Common myeloid progenitor, CD34-positive (primary cell): ENCODE measurements at regions not wholly inside any gene's neighbourhood (a gene's known extent, or its start where the extent isn't known, plus 50 kb on each side); places are given as distances from the start of the nearest gene placed in this dataset.
A peak's percentile ranks its signal among the peaks of the same experiment; 100 is the strongest.

Experiments
- CTCF ChIA-PET: fragments of 350-600 bp; sonication (Branson Sonifier 250); formaldehyde crosslinking; loops from one replicate; lab custom pipeline; 2021; ENCODE audit warnings: antibody characterized with exemption; lab: Charles Lee
- POLR2A ChIA-PET: fragments of 350-600 bp; sonication (Branson Sonifier 250); formaldehyde crosslinking; loops from one replicate; lab custom pipeline; 2021; ENCODE audit warnings: antibody characterized with exemption; lab: Charles Lee
- DNase-seq, 3 donors: peaks; one replicate each; pipeline versions ENCODE4 v3.0.0 to v3.0.0-alpha.2; 2013
- H3K27ac ChIP-seq, 2 experiments: 1 replicate in 1 of 2; 2 replicates in 1 of 2; pipeline ENCODE4 v1.7.0; 2013; ENCODE audit warnings: inconsistent platforms in 2 of 2, low read length in 2 of 2, mild to moderate bottlenecking in 2 of 2, low read depth in 1 of 2, moderate library complexity in 1 of 2; ENCODE audit not compliant: severe bottlenecking in 2 of 2, insufficient read depth in 1 of 2, poor library complexity in 1 of 2
- H3K27me3 ChIP-seq, 5 experiments: replicated peaks in 2 of 5; 1 replicate in 3 of 5; 2 replicates in 2 of 5; pipeline versions ENCODE4 v1.6.1 to v1.7.0; 2013; ENCODE audit warnings: low read length in 4 of 5, mild to moderate bottlenecking in 2 of 5, moderate library complexity in 2 of 5, inconsistent platforms in 1 of 5; ENCODE audit not compliant: insufficient read depth in 5 of 5, control insufficient read depth in 4 of 5
- H3K36me3 ChIP-seq, 4 experiments: 1 replicate in 2 of 4; 2 replicates in 2 of 4; pipeline versions ENCODE4 v1.6.1 to v1.7.0; 2013; ENCODE audit warnings: low read length in 3 of 4, control low read depth in 1 of 4, mild to moderate bottlenecking in 1 of 4; ENCODE audit not compliant: control insufficient read depth in 4 of 4, insufficient read depth in 4 of 4
- H3K4me1 ChIP-seq, 4 experiments: 1 replicate in 3 of 4; 2 replicates in 1 of 4; pipeline versions ENCODE4 v1.6.1 to v1.7.1; 2013; ENCODE audit warnings: low read length in 3 of 4, mild to moderate bottlenecking in 3 of 4, control low read depth in 1 of 4, inconsistent platforms in 1 of 4, moderate library complexity in 1 of 4; ENCODE audit not compliant: control insufficient read depth in 4 of 4, insufficient read depth in 4 of 4; ENCODE audit errors: control extremely low read depth in 1 of 4
- H3K4me3 ChIP-seq, 7 experiments: 1 replicate in 4 of 7; 2 replicates in 3 of 7; pipeline versions ENCODE4 v1.5.1 to v1.7.0; 2013; ENCODE audit warnings: mild to moderate bottlenecking in 7 of 7, low read length in 6 of 7, moderate library complexity in 6 of 7, inconsistent platforms in 2 of 7, low read depth in 2 of 7, control low read depth in 1 of 7; ENCODE audit not compliant: insufficient read depth in 4 of 7, control insufficient read depth in 1 of 7; ENCODE audit errors: extremely low read depth in 1 of 7
- H3K9me3 ChIP-seq, 5 experiments: 1 replicate in 4 of 5; 2 replicates in 1 of 5; pipeline versions ENCODE4 v1.6.1 to v1.7.1; 2013; ENCODE audit warnings: low read length in 4 of 5, mild to moderate bottlenecking in 2 of 5, inconsistent platforms in 1 of 5, low read depth in 1 of 5, moderate library complexity in 1 of 5; ENCODE audit not compliant: control insufficient read depth in 4 of 5, insufficient read depth in 2 of 5; ENCODE audit errors: control extremely low read depth in 1 of 5
- WGBS: methylation state at CpG from one replicate; pipeline ENCODE4 v1.1.5; 2013; ENCODE audit not compliant: insufficient coverage; 5-methylcytosine and 5-hydroxymethylcytosine counted together

DNA sequence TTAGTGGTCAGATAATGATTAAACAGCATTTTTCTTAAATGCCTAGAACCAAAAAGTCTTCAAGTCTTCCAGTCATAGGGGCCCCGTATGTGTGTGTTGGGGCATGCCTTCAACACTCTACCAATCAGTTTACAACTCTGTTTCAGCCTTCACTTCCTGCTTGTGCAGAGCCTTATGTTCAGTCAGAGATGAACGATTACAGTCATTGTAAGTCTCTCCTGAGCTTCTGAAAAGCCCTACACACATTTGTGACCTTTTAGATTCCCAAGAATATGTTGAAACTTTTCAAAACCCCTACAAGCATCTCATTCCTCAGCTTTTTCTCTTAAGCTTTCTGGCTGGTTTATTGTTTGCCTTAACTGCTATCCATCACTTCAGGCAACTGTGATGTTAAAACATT is 591.2 kb downstream of the ZNF674 start:
- CTCF ChIA-PET = no interaction called here
- Histone ChIP-seq H3K4me1 (no peaks in the 10 kb centered on the region), H3K36me3 (no peaks in the 10 kb centered on the region), H3K4me3 (no peak overlapping the region), H3K9me3 (no peaks in the 10 kb centered on the region), H3K27me3 (no peaks in the 10 kb centered on the region), H3K27ac (no peak overlapping the region)
- POLR2A ChIA-PET = no interaction called here
- DNase-seq = no peak
- 79% methylated on average over 2 of the region's 2 CpGs for WGBS

DNA sequence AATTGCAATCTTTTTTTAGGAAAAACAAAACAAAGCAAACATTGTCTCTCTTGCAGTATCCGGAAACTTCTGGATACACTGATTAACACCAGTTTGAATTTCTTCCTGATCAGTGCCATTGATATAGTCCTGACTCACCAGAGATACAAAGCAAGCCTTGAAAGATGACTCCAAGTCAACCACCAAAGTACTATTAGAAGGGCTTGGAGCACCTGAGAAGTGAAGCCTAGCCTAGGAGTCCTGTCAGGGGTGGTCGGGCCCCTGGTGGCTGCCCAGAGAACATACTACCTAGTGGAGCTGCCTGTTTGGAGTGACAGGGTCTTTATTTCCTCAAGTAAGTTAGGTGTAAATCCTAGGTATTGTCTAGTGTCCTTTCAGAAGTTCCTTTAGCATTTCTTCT is 593.2 kb downstream of the ZNF674 start:
- DNase-seq = no peak
- Histone ChIP-seq H3K27ac (no peak overlapping the region), H3K4me1 (no peaks in the 10 kb centered on the region), H3K27me3 (no peaks in the 10 kb centered on the region), H3K4me3 (no peak overlapping the region), H3K9me3 (no peaks in the 10 kb centered on the region), H3K36me3 (no peaks in the 10 kb centered on the region)
- ChIA-PET CTCF (no interaction called here), POLR2A (no interaction called here)
- 79% methylated on average over 2 of the region's 2 CpGs for WGBS

DNA sequence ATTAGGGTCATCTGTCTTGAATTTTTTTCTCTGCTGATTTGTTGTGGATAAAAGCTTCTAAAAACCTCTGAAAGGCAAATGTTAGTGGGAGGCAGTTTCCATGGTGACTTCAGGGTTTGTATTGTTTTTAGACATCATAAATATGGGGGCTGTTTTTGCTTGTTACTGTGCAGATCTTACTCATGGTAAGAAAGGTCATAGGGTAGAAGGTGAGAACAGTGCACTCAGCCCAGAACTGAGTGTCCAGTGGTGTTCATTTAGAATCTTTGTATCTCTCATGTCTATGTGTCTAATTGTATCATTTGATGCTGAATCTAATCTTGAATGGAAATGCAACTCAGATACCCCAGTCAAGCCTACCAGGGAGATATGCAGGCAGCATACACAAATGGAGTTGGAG is 609.8 kb downstream of the ZNF674 start:
- no peak for DNase-seq
- CTCF ChIA-PET = no interaction called here
- POLR2A ChIA-PET = no interaction called here
- no peak overlapping the region for H3K27ac ChIP-seq
- peaks cover 0 to 3% (median 0%) of the 10 kb centered on the region in 5 experiments for H3K27me3 ChIP-seq
- no peaks in the 10 kb centered on the region for H3K36me3 ChIP-seq
- peaks cover 0 to 2% (median 0%) of the 10 kb centered on the region in 5 experiments for H3K9me3 ChIP-seq
- no peaks in the 10 kb centered on the region for H3K4me1 ChIP-seq
- H3K4me3 ChIP-seq = no peak overlapping the region

DNA sequence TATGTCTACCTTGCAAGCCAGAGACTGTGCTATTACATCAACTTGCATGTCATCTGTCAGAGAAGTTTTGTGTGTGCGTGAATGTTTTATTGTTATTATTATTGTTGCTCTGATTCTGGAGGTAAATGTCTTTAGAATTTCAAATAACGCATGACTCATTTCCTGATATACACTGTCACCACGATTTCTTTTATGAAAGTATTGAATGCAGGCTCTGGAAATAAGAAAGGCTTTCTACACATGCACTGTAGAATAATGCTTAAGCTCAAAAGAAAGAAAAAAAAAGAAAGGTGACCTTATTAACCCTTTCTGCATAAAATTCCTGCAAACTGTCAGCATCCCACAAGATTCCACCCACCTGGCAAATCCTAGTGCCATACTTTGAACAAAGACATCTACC is 632.9 kb downstream of the ZNF674 start:
- no peaks in the 10 kb centered on the region for H3K4me1 ChIP-seq
- POLR2A ChIA-PET = no interaction called here
- no peak overlapping the region for H3K27ac ChIP-seq
- CTCF ChIA-PET = interaction anchor here (1.0 kb wide), 1 partner anchor 8 kb away, joined by 3 read pairs; no protein-coding TSS in a partner anchor
- no peak for DNase-seq
- peaks cover 0 to 2% (median 0%) of the 10 kb centered on the region in 5 experiments for H3K27me3 ChIP-seq
- no peaks in the 10 kb centered on the region for H3K36me3 ChIP-seq
- H3K4me3 ChIP-seq = no peak overlapping the region
- no CpG with 5 or more reads among the region's 3 CpGs for WGBS
- no peaks in the 10 kb centered on the region for H3K9me3 ChIP-seq

DNA sequence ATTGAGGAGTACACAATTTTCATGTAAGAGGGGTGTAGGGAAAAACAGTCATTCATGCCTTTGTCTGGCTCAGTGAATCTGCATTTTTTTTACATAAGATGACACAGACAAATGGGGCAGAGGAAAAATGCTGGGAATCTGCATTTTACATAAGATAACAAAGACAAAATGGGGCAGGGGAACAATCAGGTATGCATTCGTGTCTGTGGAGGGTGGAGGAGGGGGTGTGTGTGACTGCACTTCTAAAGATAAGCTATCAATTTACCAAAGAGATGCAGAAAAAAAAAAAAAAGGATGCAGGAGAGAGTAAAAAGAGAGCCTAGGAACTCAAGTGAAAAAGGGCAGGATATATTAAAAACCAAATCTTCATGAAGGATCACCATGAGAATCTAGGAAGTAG is 637.4 kb downstream of the ZNF674 start:
- H3K36me3 ChIP-seq = no peaks in the 10 kb centered on the region
- 0% methylated on average over 1 of the region's 1 CpG for WGBS
- no peak overlapping the region for H3K4me3 ChIP-seq
- peaks cover 5 to 25% (median 14%) of the 10 kb centered on the region in 4 experiments for H3K4me1 ChIP-seq
- no peaks in the 10 kb centered on the region for H3K9me3 ChIP-seq
- no peak overlapping the region for H3K27ac ChIP-seq
- H3K27me3 ChIP-seq = peaks cover 0 to 2% (median 0%) of the 10 kb centered on the region in 5 experiments
- no peak for DNase-seq
- ChIA-PET CTCF (no interaction called here), POLR2A (no interaction called here)

DNA sequence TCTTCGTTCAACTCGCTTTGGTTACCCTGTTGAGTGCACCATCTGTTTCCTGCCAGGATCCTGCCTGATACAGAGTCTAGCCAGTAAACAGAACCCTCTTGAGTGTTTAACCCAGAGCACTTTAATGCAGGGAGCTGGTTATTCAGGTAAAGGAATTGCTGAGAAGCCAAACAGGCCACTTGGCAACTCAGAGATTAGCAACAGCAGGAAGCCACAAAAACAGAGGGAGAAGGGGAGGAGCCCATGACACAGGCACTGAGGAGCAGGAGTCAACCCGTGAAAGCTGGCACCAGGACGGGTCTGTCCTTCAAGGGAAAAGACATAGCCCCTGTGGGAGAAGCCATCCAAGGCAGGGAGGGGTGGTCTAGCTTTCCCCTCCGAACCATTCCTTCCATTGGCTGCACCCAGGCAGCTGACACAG is 641.4 kb downstream of the ZNF674 start:
- WGBS = 10% methylated on average over 5 of the region's 5 CpGs
- ChIA-PET CTCF (interaction anchor here (0.7 to 1.3 kb wide), 2 partner anchors 9 to 62 kb away, joined by 3 read pairs; no protein-coding TSS in a partner anchor), POLR2A (interaction anchor here (0.5 to 0.6 kb wide), 2 partner anchors 46 to 423 kb away, joined by 3 to 4 read pairs; no protein-coding TSS in a partner anchor)
- no peaks in the 10 kb centered on the region for H3K9me3 ChIP-seq
- H3K27ac ChIP-seq = peak overlapping the region in 1 of 2 experiments; percentile 62
- H3K4me3 ChIP-seq = peak overlapping the region in 3 of 7 experiments; percentile 3 to 43 (median 4)
- no peaks in the 10 kb centered on the region for H3K36me3 ChIP-seq
- peak; percentile 71 to 95 (median 89) for DNase-seq
- no peaks in the 10 kb centered on the region for H3K27me3 ChIP-seq
- H3K4me1 ChIP-seq = peaks cover 5 to 39% (median 18%) of the 10 kb centered on the region in 4 experiments

DNA sequence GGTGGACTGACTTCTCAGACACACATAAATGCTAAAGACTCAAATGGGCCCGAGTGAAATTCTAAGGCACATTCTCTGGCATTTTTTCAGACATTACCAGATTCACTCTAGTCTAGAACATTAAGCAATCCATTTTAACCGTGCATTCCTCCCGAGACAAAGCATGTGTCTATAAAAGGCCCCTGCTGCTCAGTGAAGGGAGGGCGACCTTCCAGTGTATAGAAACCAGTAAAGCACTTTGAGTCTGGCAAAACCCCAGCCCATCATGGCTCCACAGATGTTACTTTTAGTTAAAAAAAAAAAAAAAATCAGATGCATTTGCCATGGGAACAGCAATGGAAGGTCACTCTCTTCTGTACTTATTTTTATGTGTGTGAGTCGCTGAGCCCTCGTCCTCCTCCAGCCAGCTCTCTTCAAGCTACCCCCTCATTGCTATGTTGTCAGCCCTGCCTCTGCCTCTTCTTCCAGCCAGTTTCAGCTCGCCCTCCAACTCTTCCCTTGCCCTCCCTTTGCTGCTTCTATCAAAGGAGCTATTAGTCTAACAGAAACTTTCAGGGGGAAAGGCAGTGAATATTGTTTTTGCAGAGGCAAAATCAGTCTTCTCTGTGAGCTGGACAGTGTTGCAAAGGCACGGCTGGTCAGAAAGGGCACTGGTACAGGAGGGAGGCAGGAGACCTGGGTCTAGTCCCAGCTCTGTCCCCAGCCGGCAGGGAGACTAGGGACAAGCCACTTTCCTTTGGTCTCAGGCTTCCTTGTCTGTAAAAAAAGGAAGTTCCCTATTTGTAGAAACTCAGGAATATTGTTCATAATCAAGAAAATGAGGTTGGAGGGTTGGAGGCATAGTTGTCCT is 644.2 kb downstream of the ZNF674 start:
- POLR2A ChIA-PET = interaction anchor here (0.6 kb wide), 1 partner anchor 50 kb away, joined by 3 read pairs; no protein-coding TSS in a partner anchor
- CTCF ChIA-PET = no interaction called here
- DNase-seq = no peak
- H3K27me3 ChIP-seq = no peaks in the 10 kb centered on the region
- H3K27ac ChIP-seq = no peak overlapping the region
- H3K36me3 ChIP-seq = no peaks in the 10 kb centered on the region
- H3K4me3 ChIP-seq = no peak overlapping the region
- 82% methylated on average over 5 of the region's 9 CpGs for WGBS
- H3K4me1 ChIP-seq = peaks cover 5 to 39% (median 18%) of the 10 kb centered on the region in 4 experiments
- H3K9me3 ChIP-seq = no peaks in the 10 kb centered on the region
